HG02588 (cell line): ENCODE measurements at regions not wholly inside any gene's neighbourhood (a gene's known extent, or its start where the extent isn't known, plus 50 kb on each side); places are given as distances from the start of the nearest gene placed in this dataset.
A peak's percentile ranks its signal among the peaks of the same experiment; 100 is the strongest.

Experiments used
- ATAC-seq: cut with Tn5 transposase; IDR thresholded peaks from one replicate; pipeline ENCODE4 v1.9.1; 2021; ENCODE audit warnings: mild to moderate bottlenecking, moderate library complexity; ENCODE audit not compliant: unreplicated experiment

- ATAC-seq: peak; percentile 87
These were observed 55.0 kb upstream of the PRDM5 start for GRCh38 chr4:120977435-120977997.

GRCh38 chr4:120973207-120973606 lies 50.7 kb upstream of the PRDM5 start:
- ATAC-seq: no peak
